ENCODE measurements at regions not wholly inside any gene's neighbourhood (a gene's known extent, or its start where the extent isn't known, plus 50 kb on each side); places are given as distances from the start of the nearest gene placed in this dataset.

DNA sequence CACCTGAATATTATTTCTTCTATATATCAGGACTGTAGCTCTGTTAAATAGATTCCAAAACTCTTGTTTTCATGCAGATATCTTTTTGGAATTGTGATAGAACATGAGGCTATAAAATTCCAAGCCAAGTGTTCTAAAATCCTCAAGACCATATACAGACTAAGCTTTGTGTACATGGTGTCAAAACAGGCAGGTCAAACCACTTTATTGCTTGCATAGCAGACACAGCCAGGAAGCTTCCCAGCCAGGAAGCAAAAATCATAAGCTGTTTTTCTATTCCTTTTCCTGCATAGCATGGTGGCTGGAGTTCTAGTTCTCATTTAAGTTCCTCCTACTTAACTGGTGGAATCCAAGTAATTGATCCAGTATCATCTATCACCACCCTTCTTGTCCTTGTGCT lies 353.3 kb downstream of the PAX1 start (continued):
- no peak for TF ChIP-seq DPF2 (CRISPR knock-in tag; IDR thresholded peaks at IDR 0.05; ENCODE audit: borderline replicate concordance, low read depth)
- TF ChIP-seq ADNP (CRISPR knock-in tag; IDR thresholded peaks at IDR 0.05), result no peak

DNA sequence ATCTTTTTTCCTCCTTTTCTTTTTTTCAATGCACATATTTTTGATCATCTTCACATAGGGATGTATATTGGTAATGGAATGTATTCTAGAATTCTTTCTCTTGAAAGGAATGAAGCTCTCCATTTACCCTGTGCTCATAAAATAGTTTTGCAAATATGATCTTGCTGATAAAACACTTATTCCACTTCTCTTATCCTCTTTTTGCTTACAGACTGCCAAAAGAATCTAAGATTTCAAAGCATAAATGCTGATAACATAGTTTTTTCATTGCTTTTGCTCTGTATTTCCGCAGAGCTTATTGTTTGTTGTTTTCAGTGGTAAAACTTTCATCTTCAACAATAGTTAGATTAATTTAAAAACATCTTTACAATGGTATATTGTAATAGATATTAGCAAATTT lies 350.5 kb downstream of the PAX1 start:
- Histone ChIP-seq H3K9ac (ENCODE audit: insufficient read depth, low read depth, low read length) (no peak overlapping the region), H3K4me2 (ENCODE audit: low read depth, low read length) (no peak overlapping the region), H4K20me1 (ENCODE audit: insufficient read depth, low read length) (no peaks in the 10 kb centered on the region), H3K4me3 (replicated peaks in 1 of 3; ENCODE audit: insufficient read depth in 1 of 3, low read depth in 2 of 3, low read length in 3 of 3) (no peak overlapping the region), H3K36me3 (replicated peaks in 1 of 2; ENCODE audit: control insufficient read depth in 1 of 2, insufficient read depth in 2 of 2, low read length in 2 of 2) (no peaks in the 10 kb centered on the region), H3K4me1 (ENCODE audit: insufficient read depth, low read length) (no peaks in the 10 kb centered on the region), H3K27me3 (ENCODE audit: control insufficient read depth in 1 of 2, insufficient read depth in 2 of 2, low read length in 2 of 2) (no peaks in the 10 kb centered on the region), H3K79me2 (ENCODE audit: insufficient read depth, low read length) (no peaks in the 10 kb centered on the region), H3K9me3 (ENCODE audit: low read length) (no peaks in the 10 kb centered on the region), H2AFZ (ENCODE audit: low read length) (no peak overlapping the region), H3K27ac (ENCODE audit: extremely low read length, insufficient read depth, low read length) (no peak overlapping the region)
- no peak for DNase-seq (ENCODE audit: low spot score)
- TF ChIP-seq MAFK (conservative IDR thresholded peaks at IDR 0.05 in 1 of 2, IDR thresholded peaks at IDR 0.05 in 1 of 2; ENCODE audit: low read length in 2 of 2) (peak in 1 of 2 experiments; percentile 55; a peak in 3 of 4 replicates), MAFF (IDR thresholded peaks at IDR 0.05; ENCODE audit: low read depth, low read length) (0 out of 2 replicates have a peak, but pooled peaks have one; percentile 14), ZNF746 (CRISPR knock-in tag; IDR thresholded peaks at IDR 0.05) (no peak)
- FAIRE-seq, result no peak
- WGBS (ENCODE audit: low lambda C conversion rate), result 0% methylated on average over 1 of the region's 1 CpG
- no TSS peak for BruUV-seq (replicated peaks)
- in situ Hi-C loops (cut with HindIII; ENCODE audit: extremely low pct_ligation_motif_present, low pct_unique_long_range_greater_than_20kb), result no loop called here
- CTCF ChIA-PET (ENCODE audit: low intra/inter-chr PET ratio, low total read pairs), result no interaction called here
- intact Hi-C loops (cut with micrococcal nuclease; ENCODE audit: unreplicated experiment), result no loop called here
- no peak for ATAC-seq
- POLR2A ChIA-PET, result no interaction called here

DNA sequence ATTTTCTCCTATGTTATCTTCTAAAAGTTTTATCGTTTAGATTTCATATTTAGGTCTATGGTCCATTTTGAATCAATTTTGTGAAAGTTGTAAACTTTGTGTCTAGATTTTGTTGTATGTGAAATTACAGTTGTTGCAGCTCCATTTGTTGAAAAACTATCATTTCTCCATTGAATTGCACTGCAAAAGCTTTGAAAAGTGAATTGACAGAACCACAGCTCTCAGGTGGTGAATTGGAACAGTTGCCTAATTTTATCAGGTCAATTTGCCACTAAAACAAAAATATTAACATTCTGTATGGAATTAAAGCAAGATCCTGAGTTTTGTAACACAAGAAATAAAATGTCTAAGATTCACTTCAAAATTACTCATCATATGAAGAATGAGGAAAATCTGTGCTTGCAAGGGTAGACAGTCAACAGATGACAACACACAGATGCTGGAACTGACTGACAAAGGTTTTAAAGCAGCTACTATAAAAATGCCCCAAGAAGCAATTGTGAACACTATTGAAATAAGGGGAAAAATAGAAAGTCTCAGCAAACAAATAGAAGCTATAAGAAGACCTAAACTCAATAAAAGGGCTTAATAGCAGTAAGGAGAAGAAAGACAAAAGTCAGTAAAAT lies 346.7 kb downstream of the PAX1 start:
- Histone ChIP-seq H3K9ac (ENCODE audit: insufficient read depth, low read depth, low read length) (no peak overlapping the region), H3K9me3 (ENCODE audit: low read length) (no peaks in the 10 kb centered on the region), H3K27ac (ENCODE audit: extremely low read length, insufficient read depth, low read length) (no peak overlapping the region), H3K27me3 (ENCODE audit: control insufficient read depth in 1 of 2, insufficient read depth in 2 of 2, low read length in 2 of 2) (no peaks in the 10 kb centered on the region; a peak in 1 of 5 replicates), H3K4me2 (ENCODE audit: low read depth, low read length) (no peak overlapping the region), H2AFZ (ENCODE audit: low read length) (no peak overlapping the region), H3K36me3 (replicated peaks in 1 of 2; ENCODE audit: control insufficient read depth in 1 of 2, insufficient read depth in 2 of 2, low read length in 2 of 2) (no peaks in the 10 kb centered on the region), H3K79me2 (ENCODE audit: insufficient read depth, low read length) (no peaks in the 10 kb centered on the region), H3K4me3 (replicated peaks in 1 of 3; ENCODE audit: insufficient read depth in 1 of 3, low read depth in 2 of 3, low read length in 3 of 3) (no peak overlapping the region), H4K20me1 (ENCODE audit: insufficient read depth, low read length) (no peaks in the 10 kb centered on the region), H3K4me1 (ENCODE audit: insufficient read depth, low read length) (no peaks in the 10 kb centered on the region)
- TF ChIP-seq ZNF292 (CRISPR knock-in tag; IDR thresholded peaks at IDR 0.05; ENCODE audit: borderline replicate concordance, low read depth) (no peak), ZNF589 (CRISPR knock-in tag; conservative IDR thresholded peaks at IDR 0.05) (no peak), SATB2 (CRISPR knock-in tag; IDR thresholded peaks at IDR 0.05) (no peak), ZNF263 (CRISPR knock-in tag; IDR thresholded peaks at IDR 0.05) (no peak), ZNF749 (CRISPR knock-in tag; IDR thresholded peaks at IDR 0.05; ENCODE audit: borderline replicate concordance) (no peak), SP1 (IDR thresholded peaks at IDR 0.05) (no peak), SP1 (CRISPR knock-in tag; IDR thresholded peaks at IDR 0.05) (no peak)
- ATAC-seq (no peak), FAIRE-seq (no peak), DNase-seq (ENCODE audit: low spot score) (no peak)
- BruUV-seq (replicated peaks), result no TSS peak
- in situ Hi-C loops (cut with HindIII; ENCODE audit: extremely low pct_ligation_motif_present, low pct_unique_long_range_greater_than_20kb), result no loop called here
- CTCF ChIA-PET (ENCODE audit: low intra/inter-chr PET ratio, low total read pairs), result no interaction called here
- WGBS (ENCODE audit: low lambda C conversion rate), result 3% methylated on average over 1 of the region's 1 CpG
- POLR2A ChIA-PET, result no interaction called here
- intact Hi-C loops (cut with micrococcal nuclease; ENCODE audit: unreplicated experiment), result no loop called here

All from HepG2 (cell line).